ENCODE measurements at regions not wholly inside any gene's neighbourhood (a gene's known extent, or its start where the extent isn't known, plus 50 kb on each side); places are given as distances from the start of the nearest gene placed in this dataset.

- Mint-ChIP-seq H3K36me3 (ENCODE audit: low read depth) (no peaks in the 10 kb centered on the region), H3K27ac (no peak overlapping the region), H3K27me3 (no peaks in the 10 kb centered on the region), H3K4me3 (no peak overlapping the region), H3K4me1 (no peaks in the 10 kb centered on the region), H3K9me3 (no peaks in the 10 kb centered on the region)
- intact Hi-C loops (cut with micrococcal nuclease), result no loop called here
- DNase-seq, result no peak
These were observed 51.0 kb downstream of the FAT4 start for GRCh38 chr4:125365731-125366130.

- DNase-seq, result no peak
- no peak overlapping the region for H3K27ac Mint-ChIP-seq
- no peak overlapping the region for H3K4me3 Mint-ChIP-seq
- intact Hi-C loops (cut with micrococcal nuclease), result no loop called here
- no peaks in the 10 kb centered on the region for H3K9me3 Mint-ChIP-seq
- no peaks in the 10 kb centered on the region for H3K36me3 Mint-ChIP-seq (ENCODE audit: low read depth)
- H3K27me3 Mint-ChIP-seq, result no peaks in the 10 kb centered on the region
- no peaks in the 10 kb centered on the region for H3K4me1 Mint-ChIP-seq
These were observed 53.4 kb downstream of the FAT4 start for GRCh38 chr4:125368146-125368545.

- Mint-ChIP-seq H3K27ac (no peak overlapping the region), H3K27me3 (no peaks in the 10 kb centered on the region), H3K4me1 (no peaks in the 10 kb centered on the region), H3K9me3 (no peaks in the 10 kb centered on the region), H3K36me3 (ENCODE audit: low read depth) (no peaks in the 10 kb centered on the region), H3K4me3 (no peak overlapping the region)
- intact Hi-C loops (cut with micrococcal nuclease), result no loop called here
- DNase-seq, result no peak
These were observed 53.9 kb downstream of the FAT4 start for GRCh38 chr4:125368671-125369081.

- Mint-ChIP-seq H3K4me3 (no peak overlapping the region), H3K4me1 (no peaks in the 10 kb centered on the region), H3K9me3 (no peaks in the 10 kb centered on the region), H3K27me3 (no peaks in the 10 kb centered on the region), H3K27ac (no peak overlapping the region), H3K36me3 (ENCODE audit: low read depth) (no peaks in the 10 kb centered on the region)
- intact Hi-C loops (cut with micrococcal nuclease), result no loop called here
- no peak for DNase-seq
These were observed 54.3 kb downstream of the FAT4 start for GRCh38 chr4:125369098-125369497.

GRCh38 chr4:125370478-125370877 is 55.7 kb downstream of the FAT4 start:
- Mint-ChIP-seq H3K27ac (no peak overlapping the region), H3K36me3 (ENCODE audit: low read depth) (no peaks in the 10 kb centered on the region), H3K9me3 (no peaks in the 10 kb centered on the region), H3K4me3 (no peak overlapping the region), H3K4me1 (no peaks in the 10 kb centered on the region), H3K27me3 (no peaks in the 10 kb centered on the region)
- DNase-seq, result no peak
- intact Hi-C loops (cut with micrococcal nuclease), result no loop called here

- H3K36me3 Mint-ChIP-seq (ENCODE audit: low read depth), result no peaks in the 10 kb centered on the region
- intact Hi-C loops (cut with micrococcal nuclease), result no loop called here
- DNase-seq, result no peak
- H3K4me3 Mint-ChIP-seq, result no peak overlapping the region
- no peak overlapping the region for H3K27ac Mint-ChIP-seq
- H3K4me1 Mint-ChIP-seq, result no peaks in the 10 kb centered on the region
- H3K27me3 Mint-ChIP-seq, result no peaks in the 10 kb centered on the region
- no peaks in the 10 kb centered on the region for H3K9me3 Mint-ChIP-seq
These were observed 68.2 kb downstream of the FAT4 start for GRCh38 chr4:125382995-125383394.

- DNase-seq, result no peak
- H3K4me3 Mint-ChIP-seq, result no peak overlapping the region
- no peaks in the 10 kb centered on the region for H3K4me1 Mint-ChIP-seq
- H3K27me3 Mint-ChIP-seq, result no peaks in the 10 kb centered on the region
- intact Hi-C loops (cut with micrococcal nuclease), result no loop called here
- H3K9me3 Mint-ChIP-seq, result no peaks in the 10 kb centered on the region
- no peak overlapping the region for H3K27ac Mint-ChIP-seq
- H3K36me3 Mint-ChIP-seq (ENCODE audit: low read depth), result no peaks in the 10 kb centered on the region
These were observed 73.0 kb downstream of the FAT4 start for GRCh38 chr4:125387770-125388169.

GRCh38 chr4:125388613-125389012 is 73.9 kb downstream of the FAT4 start:
- H3K4me1 Mint-ChIP-seq, result no peaks in the 10 kb centered on the region
- intact Hi-C loops (cut with micrococcal nuclease), result no loop called here
- no peak for DNase-seq
- H3K27ac Mint-ChIP-seq, result no peak overlapping the region
- H3K9me3 Mint-ChIP-seq, result no peaks in the 10 kb centered on the region
- no peaks in the 10 kb centered on the region for H3K36me3 Mint-ChIP-seq (ENCODE audit: low read depth)
- H3K4me3 Mint-ChIP-seq, result no peak overlapping the region
- no peaks in the 10 kb centered on the region for H3K27me3 Mint-ChIP-seq

GRCh38 chr4:125389713-125390112 is 75.0 kb downstream of the FAT4 start:
- DNase-seq, result no peak
- no peaks in the 10 kb centered on the region for H3K27me3 Mint-ChIP-seq
- no peak overlapping the region for H3K27ac Mint-ChIP-seq
- intact Hi-C loops (cut with micrococcal nuclease), result no loop called here
- no peak overlapping the region for H3K4me3 Mint-ChIP-seq
- H3K36me3 Mint-ChIP-seq (ENCODE audit: low read depth), result no peaks in the 10 kb centered on the region
- no peaks in the 10 kb centered on the region for H3K4me1 Mint-ChIP-seq
- no peaks in the 10 kb centered on the region for H3K9me3 Mint-ChIP-seq

- no peak for DNase-seq
- Mint-ChIP-seq H3K27me3 (no peaks in the 10 kb centered on the region), H3K4me3 (no peak overlapping the region), H3K4me1 (no peaks in the 10 kb centered on the region), H3K36me3 (ENCODE audit: low read depth) (no peaks in the 10 kb centered on the region), H3K27ac (no peak overlapping the region), H3K9me3 (no peaks in the 10 kb centered on the region)
- intact Hi-C loops (cut with micrococcal nuclease), result no loop called here
These were observed 75.4 kb downstream of the FAT4 start for GRCh38 chr4:125390126-125390525.

GRCh38 chr4:125390727-125391126 is 76.0 kb downstream of the FAT4 start:
- no peaks in the 10 kb centered on the region for H3K36me3 Mint-ChIP-seq (ENCODE audit: low read depth)
- no peak for DNase-seq
- intact Hi-C loops (cut with micrococcal nuclease), result no loop called here
- no peak overlapping the region for H3K4me3 Mint-ChIP-seq
- no peaks in the 10 kb centered on the region for H3K27me3 Mint-ChIP-seq
- H3K4me1 Mint-ChIP-seq, result no peaks in the 10 kb centered on the region
- H3K27ac Mint-ChIP-seq, result no peak overlapping the region
- no peaks in the 10 kb centered on the region for H3K9me3 Mint-ChIP-seq

GRCh38 chr4:125392694-125393093 is 77.9 kb downstream of the FAT4 start:
- DNase-seq, result no peak
- intact Hi-C loops (cut with micrococcal nuclease), result no loop called here
- Mint-ChIP-seq H3K4me1 (no peaks in the 10 kb centered on the region), H3K9me3 (no peaks in the 10 kb centered on the region), H3K27me3 (no peaks in the 10 kb centered on the region), H3K36me3 (ENCODE audit: low read depth) (no peaks in the 10 kb centered on the region), H3K27ac (no peak overlapping the region), H3K4me3 (no peak overlapping the region)

GRCh38 chr4:125393825-125394224 is 79.1 kb downstream of the FAT4 start:
- H3K4me3 Mint-ChIP-seq, result no peak overlapping the region
- intact Hi-C loops (cut with micrococcal nuclease), result no loop called here
- no peaks in the 10 kb centered on the region for H3K36me3 Mint-ChIP-seq (ENCODE audit: low read depth)
- no peaks in the 10 kb centered on the region for H3K9me3 Mint-ChIP-seq
- no peaks in the 10 kb centered on the region for H3K4me1 Mint-ChIP-seq
- no peak for DNase-seq
- no peak overlapping the region for H3K27ac Mint-ChIP-seq
- no peaks in the 10 kb centered on the region for H3K27me3 Mint-ChIP-seq

GRCh38 chr4:125397226-125397625 is 82.5 kb downstream of the FAT4 start:
- Mint-ChIP-seq H3K9me3 (no peaks in the 10 kb centered on the region), H3K27me3 (no peaks in the 10 kb centered on the region), H3K36me3 (ENCODE audit: low read depth) (no peaks in the 10 kb centered on the region), H3K4me1 (no peaks in the 10 kb centered on the region), H3K27ac (no peak overlapping the region), H3K4me3 (no peak overlapping the region)
- DNase-seq, result no peak
- intact Hi-C loops (cut with micrococcal nuclease), result no loop called here

- H3K4me1 Mint-ChIP-seq, result no peaks in the 10 kb centered on the region
- intact Hi-C loops (cut with micrococcal nuclease), result no loop called here
- no peaks in the 10 kb centered on the region for H3K27me3 Mint-ChIP-seq
- H3K27ac Mint-ChIP-seq, result no peak overlapping the region
- no peak overlapping the region for H3K4me3 Mint-ChIP-seq
- no peaks in the 10 kb centered on the region for H3K9me3 Mint-ChIP-seq
- DNase-seq, result no peak
- no peaks in the 10 kb centered on the region for H3K36me3 Mint-ChIP-seq (ENCODE audit: low read depth)
These were observed 83.7 kb downstream of the FAT4 start for GRCh38 chr4:125398263-125399002.
